CD4-positive, alpha-beta T cell treated with Interleukin-17A for 4 hours (primary cell): ENCODE measurements at regions not wholly inside any gene's neighbourhood (a gene's known extent, or its start where the extent isn't known, plus 50 kb on each side); places are given as distances from the start of the nearest gene placed in this dataset.

Source experiments
- DNase-seq: peaks from one replicate; pipeline ENCODE4 v3.0.0-alpha.2; 2020; ENCODE audit warnings: mixed read lengths

DNA sequence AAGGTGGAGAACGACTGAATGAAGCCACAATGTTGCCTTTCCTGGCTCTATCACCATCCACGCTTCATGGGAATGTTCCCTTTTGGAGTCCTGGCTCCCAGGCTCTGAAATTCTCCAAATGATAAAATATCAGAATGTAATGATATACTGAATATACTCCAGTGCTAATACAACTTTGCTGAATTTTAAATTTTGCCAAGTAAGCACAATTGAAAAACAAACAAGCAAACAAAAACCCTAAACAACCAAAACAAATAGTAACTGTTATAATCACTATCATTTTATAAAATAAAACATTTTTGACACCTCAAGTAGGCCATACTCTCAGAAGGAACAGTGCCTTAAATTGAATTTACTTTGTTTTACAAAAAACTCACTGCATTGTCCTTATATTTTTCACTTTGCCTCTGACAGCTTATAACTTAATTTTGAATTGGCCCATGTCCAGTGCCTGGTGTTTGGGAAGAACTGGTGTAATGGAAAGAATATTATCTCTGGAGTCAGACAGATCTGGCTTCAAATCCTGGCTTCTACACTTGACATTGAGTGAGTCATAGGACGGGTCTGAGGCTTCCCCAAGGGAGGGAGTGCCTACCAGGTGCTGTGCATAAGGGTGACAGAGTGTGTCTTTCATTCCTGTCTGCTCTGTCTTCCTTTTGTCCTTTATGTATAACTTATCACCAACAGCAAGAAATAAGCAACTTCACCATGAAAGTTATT, 698.3 kb downstream of the EPM2A start:
- DNase-seq: no peak

GRCh38 chr6:145042559-145042958, 692.8 kb downstream of the EPM2A start:
- no peak for DNase-seq

- DNase-seq: no peak
These were observed 691.3 kb downstream of the EPM2A start for GRCh38 chr6:145043926-145044500.

DNA sequence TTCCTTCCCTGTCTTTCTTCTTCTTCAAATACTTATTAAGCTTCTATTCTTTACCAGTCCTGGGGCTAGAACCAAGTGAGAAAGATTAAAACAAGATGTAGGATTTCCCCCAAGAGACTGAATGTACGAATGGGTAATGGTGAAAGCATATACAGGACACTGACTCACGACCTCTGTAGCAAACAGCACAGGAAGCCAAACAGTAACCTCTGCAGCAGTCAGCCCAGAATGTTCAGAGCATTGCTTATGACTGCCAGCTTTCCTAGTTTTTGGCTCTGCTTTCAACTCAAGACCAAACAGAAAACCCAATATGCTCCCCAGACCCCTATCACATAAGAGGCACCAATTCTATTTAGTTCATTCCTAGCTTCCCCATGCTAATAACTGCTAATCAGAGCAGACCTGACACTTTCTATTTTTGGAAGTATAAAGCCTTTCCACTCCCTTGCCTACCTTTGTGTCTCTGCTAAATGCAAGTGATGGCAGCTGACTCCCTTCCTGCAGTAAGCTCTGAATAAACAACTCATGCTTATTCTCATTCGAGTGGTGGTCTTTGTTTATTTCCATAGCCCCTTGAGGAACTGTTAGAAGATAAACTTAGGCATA, 690.6 kb downstream of the EPM2A start:
- DNase-seq: no peak

- DNase-seq: no peak
These were observed 689.7 kb downstream of the EPM2A start for GRCh38 chr6:145045582-145045981.

- no peak for DNase-seq
These were observed 687.4 kb downstream of the EPM2A start for GRCh38 chr6:145047891-145048290.

GRCh38 chr6:145051661-145052060, 683.7 kb downstream of the EPM2A start:
- DNase-seq: no peak

DNA sequence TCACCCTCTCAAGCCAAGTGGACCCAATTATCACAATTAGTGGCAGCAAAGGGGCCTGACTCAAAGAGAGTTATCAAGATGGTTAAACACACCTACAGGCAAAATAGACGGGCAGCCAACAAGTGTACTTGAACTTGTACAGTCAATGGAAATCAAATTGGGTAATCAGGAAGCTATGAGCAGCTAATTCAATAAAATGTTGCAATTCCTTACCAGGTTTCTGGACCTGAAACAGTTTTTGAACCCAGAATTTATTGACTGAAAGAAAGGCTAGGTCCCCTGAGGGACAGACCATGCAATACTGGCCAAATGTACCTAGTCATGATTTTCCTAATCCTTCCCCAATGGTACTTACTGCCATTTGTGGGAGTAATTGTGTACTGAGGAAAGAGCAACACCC, 679.8 kb downstream of the EPM2A start:
- DNase-seq: no peak

- no peak for DNase-seq
These were observed 674.6 kb downstream of the EPM2A start for GRCh38 chr6:145060714-145061113.

DNA sequence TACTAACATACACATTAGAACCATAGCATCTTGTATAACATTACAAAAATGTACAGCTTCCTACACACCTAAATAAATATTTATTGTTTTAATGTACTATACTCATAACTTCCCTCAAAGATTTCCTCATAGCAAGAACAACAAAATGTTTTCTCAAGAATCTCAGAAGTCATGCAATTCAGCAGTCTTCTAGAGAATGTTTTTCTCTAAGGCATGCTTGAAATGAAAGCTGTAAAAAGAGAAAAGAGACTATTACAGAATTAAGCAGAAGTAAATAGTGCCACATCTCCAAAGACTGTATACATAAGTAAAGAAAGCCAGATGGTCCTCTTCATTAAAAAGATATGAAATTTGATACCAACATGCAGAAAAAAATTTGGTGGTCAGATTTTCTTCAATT, 672.2 kb downstream of the EPM2A start:
- no peak for DNase-seq

DNA sequence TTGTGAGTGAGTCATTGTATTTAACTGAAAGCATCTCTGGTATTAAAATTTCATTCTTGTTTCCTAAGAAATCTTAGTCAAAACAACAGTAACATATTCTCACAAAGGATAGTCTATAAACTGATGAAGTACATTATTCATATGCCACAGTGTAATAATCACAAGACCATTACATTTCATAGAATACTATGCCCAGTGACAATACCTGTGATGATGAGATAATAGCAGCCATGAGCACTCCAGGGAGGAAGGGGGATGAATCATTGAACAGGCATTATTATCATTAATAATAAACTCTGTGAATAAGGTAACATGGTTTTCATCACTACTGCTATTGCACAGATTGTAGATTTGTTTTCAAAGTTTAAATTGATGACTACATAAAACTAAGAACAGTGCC, 667.9 kb downstream of the EPM2A start:
- DNase-seq: no peak

DNA sequence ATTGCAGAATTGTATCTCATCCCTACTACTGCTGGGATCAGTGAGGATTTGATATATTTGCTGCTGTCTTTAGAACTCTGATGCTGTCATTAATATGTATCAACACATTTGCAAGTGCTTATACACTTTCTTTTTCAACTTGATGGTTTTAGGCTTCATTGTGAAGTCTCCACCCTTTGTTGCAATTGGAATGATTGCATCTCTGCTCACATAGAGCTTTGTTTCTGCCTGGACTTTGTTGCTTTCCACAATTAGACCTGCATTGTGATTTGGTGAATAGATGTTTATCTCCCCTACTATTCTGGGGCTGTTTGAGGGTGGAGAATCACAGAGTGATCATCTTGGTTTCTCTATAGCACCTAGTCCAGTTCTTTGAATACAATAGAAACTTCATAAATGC, 666.7 kb downstream of the EPM2A start:
- no peak for DNase-seq

GRCh38 chr6:145069966-145070365, 665.4 kb downstream of the EPM2A start:
- no peak for DNase-seq

GRCh38 chr6:145070791-145071190, 664.5 kb downstream of the EPM2A start:
- DNase-seq: no peak

GRCh38 chr6:145071836-145072235, 663.5 kb downstream of the EPM2A start:
- DNase-seq: no peak

- no peak for DNase-seq
These were observed 661.5 kb downstream of the EPM2A start for GRCh38 chr6:145073811-145074210.

- DNase-seq: no peak
These were observed 660.5 kb downstream of the EPM2A start for GRCh38 chr6:145074805-145075204.

DNA sequence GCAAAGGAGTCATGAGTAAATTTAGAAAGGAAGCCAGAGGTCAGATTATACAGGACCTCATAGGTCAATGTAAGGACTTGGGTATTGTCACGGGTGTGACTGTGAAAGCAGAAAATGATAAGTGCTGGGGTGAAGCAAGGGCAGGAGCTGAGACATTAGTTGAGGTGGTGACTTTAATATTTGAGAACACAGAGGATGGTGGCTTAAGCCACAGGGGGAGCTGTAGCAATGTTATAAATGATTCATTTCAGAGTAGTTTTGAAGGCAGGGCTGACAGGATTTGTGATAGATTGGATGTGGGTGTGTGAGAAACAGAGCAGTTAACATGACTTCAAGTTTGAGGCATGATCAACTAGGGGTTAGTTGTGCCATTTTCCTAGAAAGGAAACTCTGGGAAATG, 659.9 kb downstream of the EPM2A start:
- DNase-seq: no peak

GRCh38 chr6:145076115-145076841, 659.0 kb downstream of the EPM2A start:
- DNase-seq: no peak

DNA sequence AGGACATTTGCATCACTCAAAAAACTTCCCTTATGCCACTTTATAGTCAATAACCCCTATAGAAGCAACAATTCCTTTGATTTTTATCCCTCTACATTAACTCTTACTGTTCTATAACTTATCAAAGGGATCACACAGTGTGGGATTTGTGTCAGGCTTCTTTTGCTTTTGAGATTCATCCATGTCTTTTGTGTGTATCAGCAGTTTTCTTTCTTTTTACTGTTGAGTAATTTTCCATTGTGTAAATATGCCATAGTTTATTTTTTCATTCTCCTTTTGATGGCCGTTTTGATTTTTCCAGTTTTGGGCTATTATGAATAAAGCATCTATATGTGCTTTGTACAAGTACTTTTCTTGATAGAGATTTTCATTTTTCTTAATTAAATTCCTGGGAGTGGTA, 657.9 kb downstream of the EPM2A start:
- no peak for DNase-seq

- DNase-seq: no peak
These were observed 654.7 kb downstream of the EPM2A start for GRCh38 chr6:145080651-145081050.

- DNase-seq: no peak
These were observed 653.6 kb downstream of the EPM2A start for GRCh38 chr6:145081677-145082076.

- no peak for DNase-seq
These were observed 653.0 kb downstream of the EPM2A start for GRCh38 chr6:145082359-145082758.

DNA sequence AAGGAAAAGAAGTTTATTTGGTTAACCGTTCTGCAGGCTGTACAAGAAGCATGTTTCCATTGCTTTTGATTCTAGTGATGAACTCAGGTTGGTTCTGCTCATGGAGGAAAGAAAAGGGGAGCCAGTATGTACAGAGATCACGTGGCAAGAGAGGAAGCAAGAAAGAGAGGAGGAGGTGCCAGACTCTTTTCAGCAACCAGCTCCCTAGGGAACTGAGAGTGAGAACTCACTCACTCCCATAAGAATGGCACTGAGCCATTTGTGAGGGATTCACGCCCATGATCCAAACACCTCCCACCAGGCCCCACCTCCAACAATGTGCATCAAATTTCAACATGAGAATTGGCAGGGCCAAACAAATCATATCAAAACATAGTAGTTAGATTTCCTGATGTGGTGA, 649.1 kb downstream of the EPM2A start:
- no peak for DNase-seq
